Endothelial cell of umbilical vein (primary cell): ENCODE measurements at regions not wholly inside any gene's neighbourhood (a gene's known extent, or its start where the extent isn't known, plus 50 kb on each side); places are given as distances from the start of the nearest gene placed in this dataset.
"Not testable (repeated sequence)": the region's sequence is repeated elsewhere in the genome, so short reads cannot be mapped to it uniquely, and the experiment has no call there.

Experiments
- EZH2 ChIP-seq: IDR thresholded peaks from 2 replicates; pipeline ENCODE4 v1.6.1; 2012; ENCODE audit warnings: borderline replicate concordance, low read depth, mild to moderate bottlenecking, moderate library complexity, low read length, inconsistent platforms; ENCODE audit not compliant: severe bottlenecking
- GATA2 ChIP-seq: IDR thresholded peaks from 2 replicates; pipeline ENCODE4 v1.7.0; 2011; ENCODE audit warnings: low read depth, mild to moderate bottlenecking, moderate library complexity, mixed read lengths, low read length; ENCODE audit not compliant: insufficient read length, insufficient read depth
- JUN ChIP-seq: IDR thresholded peaks from 2 replicates; pipeline ENCODE4 v1.6.1; 2011; ENCODE audit warnings: borderline replicate concordance, low read depth; ENCODE audit not compliant: insufficient read length, insufficient read depth
- MAX ChIP-seq: IDR thresholded peaks from 2 replicates; pipeline ENCODE4 v1.6.1; 2011; ENCODE audit not compliant: insufficient read depth, insufficient read length
- MYC ChIP-seq: IDR thresholded peaks from one replicate; pipeline ENCODE4 v1.6.1; 2011; ENCODE audit warnings: mild to moderate bottlenecking, low read depth, low read length
- POLR2A ChIP-seq: IDR thresholded peaks from 2 replicates; pipeline ENCODE4 v1.6.1; 2012; ENCODE audit warnings: low read depth, mild to moderate bottlenecking, control low read depth, low read length
- POLR2AphosphoS5 ChIP-seq: IDR thresholded peaks from 2 replicates; pipeline ENCODE4 v1.6.1; 2012; ENCODE audit warnings: low read depth, mild to moderate bottlenecking, control low read depth, low read length, moderate library complexity; ENCODE audit not compliant: insufficient read depth
- TF ChIP-seq, protein P1 (sequence below), 2 donors: IDR thresholded peaks; 1 replicate in 1 of 2; 2 replicates in 1 of 2; pipeline ENCODE4 v1.5.1; 2011; ENCODE audit warnings: low read length in 2 of 2, mild to moderate bottlenecking in 2 of 2, moderate library complexity in 2 of 2, control low read depth in 1 of 2, inconsistent platforms in 1 of 2, low read depth in 1 of 2; ENCODE audit not compliant: insufficient read depth in 1 of 2; ENCODE audit errors: extremely low read depth in 1 of 2

- TF ChIP-seq POLR2A, POLR2AphosphoS5, MAX, JUN, EZH2, MYC, GATA2: not testable (repeated sequence)
- TF ChIP-seq, protein P1, sequence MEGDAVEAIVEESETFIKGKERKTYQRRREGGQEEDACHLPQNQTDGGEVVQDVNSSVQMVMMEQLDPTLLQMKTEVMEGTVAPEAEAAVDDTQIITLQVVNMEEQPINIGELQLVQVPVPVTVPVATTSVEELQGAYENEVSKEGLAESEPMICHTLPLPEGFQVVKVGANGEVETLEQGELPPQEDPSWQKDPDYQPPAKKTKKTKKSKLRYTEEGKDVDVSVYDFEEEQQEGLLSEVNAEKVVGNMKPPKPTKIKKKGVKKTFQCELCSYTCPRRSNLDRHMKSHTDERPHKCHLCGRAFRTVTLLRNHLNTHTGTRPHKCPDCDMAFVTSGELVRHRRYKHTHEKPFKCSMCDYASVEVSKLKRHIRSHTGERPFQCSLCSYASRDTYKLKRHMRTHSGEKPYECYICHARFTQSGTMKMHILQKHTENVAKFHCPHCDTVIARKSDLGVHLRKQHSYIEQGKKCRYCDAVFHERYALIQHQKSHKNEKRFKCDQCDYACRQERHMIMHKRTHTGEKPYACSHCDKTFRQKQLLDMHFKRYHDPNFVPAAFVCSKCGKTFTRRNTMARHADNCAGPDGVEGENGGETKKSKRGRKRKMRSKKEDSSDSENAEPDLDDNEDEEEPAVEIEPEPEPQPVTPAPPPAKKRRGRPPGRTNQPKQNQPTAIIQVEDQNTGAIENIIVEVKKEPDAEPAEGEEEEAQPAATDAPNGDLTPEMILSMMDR (IDR thresholded peaks at IDR 0.05; ENCODE audit: extremely low read depth in 1 of 2, insufficient read depth in 1 of 2, low read depth in 1 of 2, low read length in 2 of 2): not testable (repeated sequence)
Measured at GRCh38 chr1:121051161-121051790, 132.9 kb downstream of the FAM72B start.
